GM12878 (cell line): ENCODE measurements at regions not wholly inside any gene's neighbourhood (a gene's known extent, or its start where the extent isn't known, plus 50 kb on each side); places are given as distances from the start of the nearest gene placed in this dataset.

ENCODE experiments used
- ATAC-seq: fragments of 200-7000 bp; cut with Tn5 transposase; 3 replicates; pipeline ENCODE4 v1.9.1; 2020; ENCODE audit warnings: mild to moderate bottlenecking, moderate library complexity
- BruUV-seq: library from RNA; stranded (reverse); fragments of 400-500 nt; replicated peaks from 2 replicates; lab custom pipeline; 2021; lab: Mats Ljungman, UMichigan
- CTCF ChIA-PET: fragments of 300-600 bp; sonication (Branson Sonifier 250); formaldehyde crosslinking; extraction: SDS; loops from one replicate; lab custom pipeline; 2021; ENCODE audit warnings: inconsistent platforms; lab: Yijun Ruan, JAX
- POLR2A ChIA-PET: fragments of 350-600 bp; formaldehyde crosslinking; extraction: SDS; loops from one replicate; lab custom pipeline; 2021; ENCODE audit warnings: inconsistent platforms; lab: Charles Lee
- RAD21 ChIA-PET: fragments of 300-600 bp; sonication (Branson Sonifier 250); formaldehyde crosslinking; loops from one replicate; lab custom pipeline; 2023; ENCODE audit warnings: antibody characterized with exemption; ENCODE audit not compliant: unreplicated experiment; lab: Charles Lee
- SMC1A ChIA-PET: fragments of 300-600 bp; sonication (Branson Sonifier 250); formaldehyde crosslinking; loops from one replicate; lab custom pipeline; 2023; ENCODE audit not compliant: unreplicated experiment, uncharacterized antibody; lab: Charles Lee
- DNase-seq: peaks from one replicate; pipeline ENCODE4 v3.0.0-alpha.2; 2011; ENCODE audit warnings: low read depth, low spot score
- FAIRE-seq: peaks from 3 replicates; lab custom pipeline; 2011; peaks lifted over from hg19 to GRCh38; lab: Jason Lieb, UNC
- H2AFZ ChIP-seq: 2 replicates; pipeline ENCODE4 v1.6.0; 2011; ENCODE audit warnings: low read depth, low read length, control low read depth; ENCODE audit not compliant: control insufficient read depth
- H3K27ac ChIP-seq: 2 replicates; pipeline ENCODE4 v1.5.1; 2011; ENCODE audit warnings: control low read depth; ENCODE audit not compliant: control insufficient read depth, insufficient read depth
- H3K27me3 ChIP-seq, 2 experiments: replicated peaks in 1 of 2; 2 replicates each; pipeline versions ENCODE4 v1.6.0 to v1.6.1; 2011; ENCODE audit warnings: low read length in 1 of 2; ENCODE audit not compliant: control insufficient read depth in 2 of 2, insufficient read depth in 2 of 2
- H3K36me3 ChIP-seq, 2 experiments: 2 replicates each; pipeline ENCODE4 v1.5.1; 2011; ENCODE audit warnings: low read length in 1 of 2; ENCODE audit not compliant: control insufficient read depth in 2 of 2, insufficient read depth in 2 of 2
- H3K4me1 ChIP-seq: 2 replicates; pipeline ENCODE4 v1.6.1; 2011; ENCODE audit warnings: mild to moderate bottlenecking, low read length, moderate library complexity, mixed read lengths; ENCODE audit not compliant: control insufficient read depth, insufficient read depth
- H3K4me2 ChIP-seq: 2 replicates; pipeline ENCODE4 v1.6.0; 2011; ENCODE audit warnings: control low read depth; ENCODE audit not compliant: control insufficient read depth, insufficient read depth
- H3K4me3 ChIP-seq: fragments of 200-600 bp; sonication (generic); 2 replicates; pipeline ENCODE4 v1.5.1; 2016
- H3K79me2 ChIP-seq: 2 replicates; pipeline ENCODE4 v1.6.0; 2011; ENCODE audit warnings: low read length; ENCODE audit not compliant: control insufficient read depth, insufficient read depth
- H3K9ac ChIP-seq: 2 replicates; pipeline ENCODE4 v1.8.0; 2011; ENCODE audit warnings: low read length, control low read depth, mixed read lengths; ENCODE audit not compliant: control insufficient read depth, insufficient read depth
- H3K9me3 ChIP-seq: replicated peaks from 3 replicates; pipeline ENCODE4 v1.5.1; 2011; ENCODE audit warnings: mild to moderate bottlenecking, low read length; ENCODE audit not compliant: control insufficient read depth, insufficient read depth
- H4K20me1 ChIP-seq: 2 replicates; pipeline ENCODE4 v1.6.0; 2011; ENCODE audit not compliant: control insufficient read depth, insufficient read depth
- CBX5 ChIP-seq: sonication (generic); IDR thresholded peaks from 2 replicates; pipeline ENCODE4 v1.6.1; 2016; ENCODE audit warnings: low read depth, moderate library complexity, mild to moderate bottlenecking, inconsistent platforms
- CEBPB ChIP-seq, 2 experiments: fragments of 150-350 bp in 1 of 2; IDR thresholded peaks; 2 replicates each; pipeline ENCODE4 v1.6.1; 2012 to 2014; ENCODE audit warnings: low read depth in 2 of 2, low read length in 2 of 2, borderline replicate concordance in 1 of 2, inconsistent platforms in 1 of 2
- EZH2 ChIP-seq: IDR thresholded peaks from 2 replicates; pipeline ENCODE4 v1.6.1; 2012; ENCODE audit warnings: low read depth, mild to moderate bottlenecking, control low read depth, inconsistent platforms, low read length, borderline replicate concordance; ENCODE audit not compliant: control insufficient read depth
- GABPA ChIP-seq: IDR thresholded peaks from 2 replicates; pipeline ENCODE4 v1.6.1; 2014; ENCODE audit warnings: antibody characterized with exemption, low read depth, mild to moderate bottlenecking, inconsistent platforms
- IRF4 ChIP-seq: IDR thresholded peaks from 2 replicates; pipeline ENCODE4 v1.6.1; 2011; ENCODE audit warnings: low read depth, low read length
- NR2C2 ChIP-seq: IDR thresholded peaks from 2 replicates; pipeline ENCODE4 v1.6.1; 2011; ENCODE audit warnings: borderline replicate concordance, low read depth; ENCODE audit not compliant: control insufficient read depth, insufficient read length
- PML ChIP-seq: IDR thresholded peaks from 2 replicates; pipeline ENCODE4 v1.6.1; 2012; ENCODE audit warnings: low read length, inconsistent platforms
- RUNX3 ChIP-seq: IDR thresholded peaks from 2 replicates; pipeline ENCODE4 v1.6.1; 2012; ENCODE audit warnings: low read length, inconsistent platforms
- SMAD1 ChIP-seq: fragments of 450-650 bp; IDR thresholded peaks from 2 replicates; pipeline ENCODE4 v1.6.1; 2018; ENCODE audit warnings: mild to moderate bottlenecking, low read depth; ENCODE audit not compliant: partially characterized antibody
- SP1 ChIP-seq: IDR thresholded peaks from one replicate; pipeline ENCODE4 v1.6.1; 2011; ENCODE audit warnings: low read depth, low read length
- WGBS: methylation state at CpG from one replicate; pipeline ENCODE4 v1.1.6; 2016; ENCODE audit warnings: low lambda C conversion rate; ENCODE audit not compliant: insufficient replicate concordance, insufficient coverage; ENCODE audit errors: missing lambda C conversion rate; 5-methylcytosine and 5-hydroxymethylcytosine counted together
- in situ Hi-C: fragments of 300-500 bp; cut with MboI; formaldehyde crosslinking; loops from 9 replicates; pipeline ENCODE4 v1.14.3; 2018; ENCODE audit warnings: mixed read lengths
- intact Hi-C: fragments of 100-400 bp; cut with micrococcal nuclease; formaldehyde crosslinking; loops from one replicate; pipeline ENCODE4 v1.14.2; 2022; ENCODE audit not compliant: unreplicated experiment
- TF ChIP-seq, protein P1 (sequence below): fragments of 450-650 bp; conservative IDR thresholded peaks from 2 replicates; pipeline ENCODE4 v1.6.1; 2017; ENCODE audit warnings: mild to moderate bottlenecking, moderate library complexity
- TF ChIP-seq, protein P2 (sequence below): IDR thresholded peaks from 2 replicates; pipeline ENCODE4 v1.6.1; 2012; ENCODE audit warnings: low read length, inconsistent platforms
- TF ChIP-seq, protein P3 (sequence below): IDR thresholded peaks from 2 replicates; pipeline ENCODE4 v1.6.1; 2011; ENCODE audit warnings: borderline replicate concordance, low read depth, mild to moderate bottlenecking, moderate library complexity, low read length; ENCODE audit not compliant: insufficient read depth, poor library complexity, severe bottlenecking

DNA sequence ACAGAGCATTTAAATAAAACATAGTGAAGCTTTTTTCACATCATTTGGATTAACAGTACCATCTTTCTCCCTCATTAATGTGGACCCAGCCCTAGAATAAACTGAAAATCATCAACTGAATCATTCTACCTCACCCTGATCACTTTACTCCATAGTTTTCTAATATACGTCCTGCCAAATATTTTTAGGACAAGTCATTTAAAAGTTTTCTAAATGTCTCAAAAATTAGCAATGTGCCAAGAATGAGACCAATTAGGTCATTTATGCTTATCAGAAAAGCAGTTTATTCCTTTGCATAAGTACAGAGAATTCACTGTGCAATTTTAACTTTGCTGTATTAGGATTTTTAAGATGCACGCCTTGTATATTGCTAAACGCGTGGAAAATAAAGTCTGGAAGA, 284.4 kb downstream of the PIK3R1 start:
- intact Hi-C loops (no loop called here), in situ Hi-C loops (no loop called here)
- ChIA-PET CTCF (no interaction called here), SMC1A (no interaction called here), RAD21 (no interaction called here), POLR2A (interaction anchor here (0.6 kb wide), 1 partner anchor 8 kb away, joined by 3 read pairs; no protein-coding TSS in a partner anchor)
- H3K36me3 ChIP-seq = no peaks in the 10 kb centered on the region
- ATAC-seq (no peak), DNase-seq (no peak), FAIRE-seq (no peak)
- TF ChIP-seq PML (no peak), CEBPB (IDR thresholded peaks at IDR 0.05; ENCODE audit: borderline replicate concordance in 1 of 2, low read depth in 2 of 2, low read length in 2 of 2) (no peak), SMAD1 (no peak), NR2C2 (no peak), CBX5 (no peak), EZH2 (no peak), IRF4 (no peak), SP1 (no peak), RUNX3 (no peak), GABPA (no peak)
- TF ChIP-seq, protein P1, sequence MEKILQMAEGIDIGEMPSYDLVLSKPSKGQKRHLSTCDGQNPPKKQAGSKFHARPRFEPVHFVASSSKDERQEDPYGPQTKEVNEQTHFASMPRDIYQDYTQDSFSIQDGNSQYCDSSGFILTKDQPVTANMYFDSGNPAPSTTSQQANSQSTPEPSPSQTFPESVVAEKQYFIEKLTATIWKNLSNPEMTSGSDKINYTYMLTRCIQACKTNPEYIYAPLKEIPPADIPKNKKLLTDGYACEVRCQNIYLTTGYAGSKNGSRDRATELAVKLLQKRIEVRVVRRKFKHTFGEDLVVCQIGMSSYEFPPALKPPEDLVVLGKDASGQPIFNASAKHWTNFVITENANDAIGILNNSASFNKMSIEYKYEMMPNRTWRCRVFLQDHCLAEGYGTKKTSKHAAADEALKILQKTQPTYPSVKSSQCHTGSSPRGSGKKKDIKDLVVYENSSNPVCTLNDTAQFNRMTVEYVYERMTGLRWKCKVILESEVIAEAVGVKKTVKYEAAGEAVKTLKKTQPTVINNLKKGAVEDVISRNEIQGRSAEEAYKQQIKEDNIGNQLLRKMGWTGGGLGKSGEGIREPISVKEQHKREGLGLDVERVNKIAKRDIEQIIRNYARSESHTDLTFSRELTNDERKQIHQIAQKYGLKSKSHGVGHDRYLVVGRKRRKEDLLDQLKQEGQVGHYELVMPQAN = no peak
- TF ChIP-seq, protein P2, sequence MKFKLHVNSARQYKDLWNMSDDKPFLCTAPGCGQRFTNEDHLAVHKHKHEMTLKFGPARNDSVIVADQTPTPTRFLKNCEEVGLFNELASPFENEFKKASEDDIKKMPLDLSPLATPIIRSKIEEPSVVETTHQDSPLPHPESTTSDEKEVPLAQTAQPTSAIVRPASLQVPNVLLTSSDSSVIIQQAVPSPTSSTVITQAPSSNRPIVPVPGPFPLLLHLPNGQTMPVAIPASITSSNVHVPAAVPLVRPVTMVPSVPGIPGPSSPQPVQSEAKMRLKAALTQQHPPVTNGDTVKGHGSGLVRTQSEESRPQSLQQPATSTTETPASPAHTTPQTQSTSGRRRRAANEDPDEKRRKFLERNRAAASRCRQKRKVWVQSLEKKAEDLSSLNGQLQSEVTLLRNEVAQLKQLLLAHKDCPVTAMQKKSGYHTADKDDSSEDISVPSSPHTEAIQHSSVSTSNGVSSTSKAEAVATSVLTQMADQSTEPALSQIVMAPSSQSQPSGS = no peak
- TF ChIP-seq, protein P3, sequence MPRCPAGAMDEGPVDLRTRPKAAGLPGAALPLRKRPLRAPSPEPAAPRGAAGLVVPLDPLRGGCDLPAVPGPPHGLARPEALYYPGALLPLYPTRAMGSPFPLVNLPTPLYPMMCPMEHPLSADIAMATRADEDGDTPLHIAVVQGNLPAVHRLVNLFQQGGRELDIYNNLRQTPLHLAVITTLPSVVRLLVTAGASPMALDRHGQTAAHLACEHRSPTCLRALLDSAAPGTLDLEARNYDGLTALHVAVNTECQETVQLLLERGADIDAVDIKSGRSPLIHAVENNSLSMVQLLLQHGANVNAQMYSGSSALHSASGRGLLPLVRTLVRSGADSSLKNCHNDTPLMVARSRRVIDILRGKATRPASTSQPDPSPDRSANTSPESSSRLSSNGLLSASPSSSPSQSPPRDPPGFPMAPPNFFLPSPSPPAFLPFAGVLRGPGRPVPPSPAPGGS = no peak
- no peaks in the 10 kb centered on the region for H4K20me1 ChIP-seq
- no peak overlapping the region for H3K4me2 ChIP-seq
- H3K4me1 ChIP-seq = no peaks in the 10 kb centered on the region
- H3K4me3 ChIP-seq = no peak overlapping the region
- no peak overlapping the region for H3K9ac ChIP-seq
- no TSS peak for BruUV-seq
- 88% methylated on average over 4 of the region's 4 CpGs for whole genome bisulfite sequencing
- no peaks in the 10 kb centered on the region for H3K27me3 ChIP-seq
- no peak overlapping the region for H2AFZ ChIP-seq
- no peaks in the 10 kb centered on the region for H3K79me2 ChIP-seq
- peaks cover 5% of the 10 kb centered on the region; the same call in 2 of the 3 replicates for H3K9me3 ChIP-seq
- no peak overlapping the region for H3K27ac ChIP-seq
